HTR-8/SVneo (cell line): ENCODE measurements at regions not wholly inside any gene's neighbourhood (a gene's known extent, or its start where the extent isn't known, plus 50 kb on each side); places are given as distances from the start of the nearest gene placed in this dataset.

ENCODE experiments used
- DNase-seq: peaks from one replicate; pipeline ENCODE4 v3.0.0; 2011; ENCODE audit warnings: low spot score, mixed read lengths; ENCODE audit not compliant: insufficient read length
- FAIRE-seq: peaks from 2 replicates; lab custom pipeline; 2011; peaks lifted over from hg19 to GRCh38; lab: Jason Lieb, UNC

- FAIRE-seq: no peak
- DNase-seq: no peak
Measured at GRCh38 chr2:59046401-59047372, 805.6 kb upstream of the FANCL start.

- FAIRE-seq (no peak), DNase-seq (no peak)
Measured at GRCh38 chr2:59044736-59045135, 803.6 kb upstream of the FANCL start.

- no peak for DNase-seq
- FAIRE-seq: no peak
Measured at GRCh38 chr2:59041139-59041538, 800.0 kb upstream of the FANCL start.

- no peak for FAIRE-seq
- no peak for DNase-seq
Measured at GRCh38 chr2:59034837-59035236, 793.7 kb upstream of the FANCL start.

GRCh38 chr2:59034106-59034505 lies 793.0 kb upstream of the FANCL start:
- DNase-seq: no peak
- FAIRE-seq: no peak

- no peak for FAIRE-seq
- no peak for DNase-seq
Measured at GRCh38 chr2:59033661-59034060, 792.5 kb upstream of the FANCL start.

GRCh38 chr2:59032499-59032898 lies 791.4 kb upstream of the FANCL start:
- FAIRE-seq (no peak), DNase-seq (no peak)

GRCh38 chr2:59029058-59029457 lies 787.9 kb upstream of the FANCL start:
- FAIRE-seq (no peak), DNase-seq (no peak)

GRCh38 chr2:59027320-59027719 lies 786.2 kb upstream of the FANCL start:
- FAIRE-seq: no peak

GRCh38 chr2:59025157-59025757 lies 784.1 kb upstream of the FANCL start:
- FAIRE-seq (peak; percentile 33), DNase-seq (peak; percentile 13)

More at GRCh38 chr2:59027320-59027719, 786.2 kb upstream of the FANCL start:
- no peak for DNase-seq

- FAIRE-seq (no peak), DNase-seq (no peak)
Measured at GRCh38 chr2:59021786-59022185, 780.7 kb upstream of the FANCL start.

GRCh38 chr2:59019566-59020159 lies 778.5 kb upstream of the FANCL start:
- DNase-seq (no peak), FAIRE-seq (no peak)

- no peak for FAIRE-seq
- DNase-seq: no peak
Measured at GRCh38 chr2:59018737-59019136, 777.6 kb upstream of the FANCL start.

- DNase-seq (no peak), FAIRE-seq (no peak)
Measured at GRCh38 chr2:59015027-59015426, 773.9 kb upstream of the FANCL start.

- FAIRE-seq (no peak), DNase-seq (no peak)
Measured at GRCh38 chr2:59012971-59013370, 771.8 kb upstream of the FANCL start.

- FAIRE-seq: no peak
- DNase-seq: no peak
Measured at GRCh38 chr2:59012234-59012633, 771.1 kb upstream of the FANCL start.

- DNase-seq: no peak
- no peak for FAIRE-seq
Measured at GRCh38 chr2:59008950-59009349, 767.8 kb upstream of the FANCL start.

GRCh38 chr2:59005836-59006615 lies 764.9 kb upstream of the FANCL start:
- DNase-seq (no peak), FAIRE-seq (no peak)

GRCh38 chr2:59004621-59005020 lies 763.5 kb upstream of the FANCL start:
- DNase-seq: no peak
- no peak for FAIRE-seq

GRCh38 chr2:59000796-59001195 lies 759.7 kb upstream of the FANCL start:
- FAIRE-seq: no peak
- no peak for DNase-seq
